Embryonic facial prominence (tissue), 1 donor: ENCODE measurements at regions not wholly inside any gene's neighbourhood (a gene's known extent, or its start where the extent isn't known, plus 50 kb on each side); places are given as distances from the start of the nearest gene placed in this dataset.

Experiments used
- DNase-seq: peaks from one replicate; pipeline ENCODE4 v3.0.0-alpha.2; 2016; ENCODE audit errors: extremely low spot score

GRCh38 chr11:69917529-69917928 is 98.3 kb upstream of the FGF3 start:
- DNase-seq, result no peak

DNA sequence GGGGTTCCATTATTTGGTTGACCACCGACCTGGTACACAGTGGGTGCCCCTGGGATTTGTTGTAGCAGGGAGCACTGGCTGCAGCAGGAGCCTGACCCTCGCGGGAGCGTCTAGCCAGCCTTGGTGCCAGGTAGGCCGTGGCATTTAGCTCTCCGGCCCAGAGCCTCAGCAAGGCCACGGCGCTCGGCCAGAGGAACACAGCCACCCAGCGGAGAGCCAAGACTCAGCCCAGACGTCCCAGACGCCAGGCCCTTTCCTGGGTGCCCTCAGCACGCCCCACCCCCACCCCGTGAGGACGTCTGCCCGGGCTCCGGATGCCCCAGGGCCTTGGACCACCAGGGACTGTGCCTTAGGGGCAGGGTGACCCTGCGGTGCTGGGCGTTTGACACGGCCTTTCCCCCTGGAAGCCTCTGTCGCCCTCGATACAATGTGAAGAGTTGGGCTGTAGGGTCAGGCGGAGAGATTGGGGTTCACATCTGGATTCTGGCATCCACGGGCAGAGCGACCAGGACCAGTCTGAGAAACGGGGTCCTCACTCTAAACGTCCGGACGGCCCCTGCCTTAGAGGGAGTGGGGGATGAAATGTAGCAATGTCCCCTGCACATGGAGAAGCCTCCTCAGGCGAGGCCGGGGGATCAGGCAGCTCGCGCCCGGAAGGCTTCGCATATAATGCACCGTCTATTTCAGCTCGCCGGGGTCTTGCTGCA is 99.2 kb upstream of the FGF3 start:
- DNase-seq, result peak; percentile 15

DNA sequence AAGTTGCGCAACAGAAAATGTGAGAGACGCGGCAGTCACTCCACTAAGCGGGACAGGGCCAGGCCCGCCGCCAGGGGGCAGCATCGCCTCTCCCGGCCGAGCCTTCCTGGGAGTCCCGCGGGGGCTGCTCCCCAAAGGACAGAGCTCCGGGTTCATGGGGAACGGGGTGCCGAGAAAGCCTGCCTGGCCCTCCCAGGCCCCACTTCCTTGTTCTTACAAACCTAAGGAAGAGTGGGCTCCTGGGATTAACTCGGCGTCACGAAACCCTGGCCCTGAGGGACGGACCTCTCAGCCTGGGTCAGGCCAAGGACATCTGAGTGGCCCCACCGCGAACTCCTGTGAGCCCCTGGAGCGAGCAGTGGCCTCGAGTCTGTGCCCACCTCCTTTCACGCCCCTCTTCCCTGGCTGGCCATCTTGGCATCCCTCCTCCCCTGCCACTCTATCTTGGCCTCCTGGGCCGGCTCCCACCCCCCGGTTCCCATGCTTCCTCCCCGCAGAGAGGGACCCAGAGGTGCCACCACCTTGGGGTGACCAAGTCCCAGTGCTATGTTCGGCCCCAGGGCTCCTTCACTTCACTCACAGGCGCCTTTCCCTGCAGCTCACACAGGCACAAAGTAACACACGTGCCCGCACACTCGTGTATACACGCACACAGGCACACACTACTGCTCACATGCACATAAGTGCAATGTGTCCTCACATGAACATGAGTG is 99.9 kb upstream of the FGF3 start:
- no peak for DNase-seq

DNA sequence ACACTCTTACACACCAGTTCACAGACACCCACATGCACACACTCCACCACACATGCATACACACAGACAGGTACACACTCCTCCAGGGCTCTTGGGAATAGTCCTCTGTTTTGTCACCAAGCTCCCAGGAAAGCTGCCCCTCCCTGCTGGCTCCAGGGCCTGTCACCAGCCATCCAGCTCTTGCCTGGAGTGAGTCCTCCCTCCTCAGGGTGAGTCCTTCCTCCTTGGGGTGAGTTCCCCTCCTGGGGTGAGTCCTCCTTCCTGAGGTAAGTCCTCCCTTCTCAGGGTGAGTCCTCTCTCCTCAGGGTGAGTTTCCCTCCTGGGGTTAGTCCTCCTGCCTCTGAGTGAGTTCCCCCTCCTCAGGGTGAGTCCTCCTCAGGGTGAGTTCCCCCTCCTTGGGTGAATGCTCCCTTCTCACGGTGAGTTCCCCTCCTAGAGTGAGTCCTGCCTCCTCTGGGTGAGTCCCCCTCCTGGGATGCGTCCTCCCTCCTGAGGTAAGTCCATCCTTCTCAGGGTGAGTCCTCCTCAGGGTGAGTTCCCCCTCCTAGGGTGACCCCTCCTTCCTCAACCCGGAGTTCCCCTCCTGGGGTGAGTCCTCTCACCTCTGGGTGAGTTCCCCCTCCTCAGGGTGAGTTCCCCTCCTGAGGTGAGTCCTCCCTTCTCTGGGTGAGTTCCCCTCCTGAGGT is 100.6 kb upstream of the FGF3 start:
- DNase-seq, result no peak

DNA sequence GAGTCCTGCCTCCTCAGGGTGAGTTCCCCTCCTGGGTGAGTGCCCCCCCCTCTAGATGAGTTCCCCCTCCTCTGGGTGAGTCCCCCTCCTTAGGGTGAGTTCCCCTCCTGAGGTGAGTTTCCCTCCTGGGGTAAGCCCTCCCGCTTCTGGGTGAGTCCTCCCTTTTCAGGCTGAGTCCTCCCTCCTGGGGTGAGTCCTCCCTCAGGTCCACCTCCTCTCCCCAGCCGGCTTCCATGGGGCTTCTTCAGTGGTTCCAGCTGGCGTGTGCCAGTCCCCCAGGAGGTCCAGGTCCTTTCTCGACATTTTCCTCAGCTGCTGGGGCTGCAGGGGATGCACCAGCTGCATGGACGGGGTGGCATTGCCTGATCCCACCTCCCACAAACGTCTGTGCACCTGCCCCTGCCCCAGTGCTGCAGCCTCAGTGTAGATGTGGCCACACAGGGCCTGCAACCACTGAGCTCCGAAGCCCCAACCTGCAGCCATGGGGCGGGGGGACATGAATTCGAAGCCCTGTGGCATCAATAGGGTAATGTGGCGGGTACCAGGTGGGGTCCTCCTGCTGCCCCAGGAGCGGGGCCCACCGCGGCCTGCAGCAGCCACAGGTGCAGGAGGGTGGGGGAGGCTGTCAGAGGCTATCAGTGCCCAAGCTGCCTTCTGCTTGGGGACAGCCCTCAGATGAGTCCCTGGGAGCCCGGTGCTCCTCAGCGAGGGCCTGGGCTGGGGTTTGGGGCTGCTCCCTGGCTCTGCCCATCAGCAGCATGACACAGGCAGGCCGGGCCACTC is 101.3 kb upstream of the FGF3 start:
- DNase-seq, result no peak

DNA sequence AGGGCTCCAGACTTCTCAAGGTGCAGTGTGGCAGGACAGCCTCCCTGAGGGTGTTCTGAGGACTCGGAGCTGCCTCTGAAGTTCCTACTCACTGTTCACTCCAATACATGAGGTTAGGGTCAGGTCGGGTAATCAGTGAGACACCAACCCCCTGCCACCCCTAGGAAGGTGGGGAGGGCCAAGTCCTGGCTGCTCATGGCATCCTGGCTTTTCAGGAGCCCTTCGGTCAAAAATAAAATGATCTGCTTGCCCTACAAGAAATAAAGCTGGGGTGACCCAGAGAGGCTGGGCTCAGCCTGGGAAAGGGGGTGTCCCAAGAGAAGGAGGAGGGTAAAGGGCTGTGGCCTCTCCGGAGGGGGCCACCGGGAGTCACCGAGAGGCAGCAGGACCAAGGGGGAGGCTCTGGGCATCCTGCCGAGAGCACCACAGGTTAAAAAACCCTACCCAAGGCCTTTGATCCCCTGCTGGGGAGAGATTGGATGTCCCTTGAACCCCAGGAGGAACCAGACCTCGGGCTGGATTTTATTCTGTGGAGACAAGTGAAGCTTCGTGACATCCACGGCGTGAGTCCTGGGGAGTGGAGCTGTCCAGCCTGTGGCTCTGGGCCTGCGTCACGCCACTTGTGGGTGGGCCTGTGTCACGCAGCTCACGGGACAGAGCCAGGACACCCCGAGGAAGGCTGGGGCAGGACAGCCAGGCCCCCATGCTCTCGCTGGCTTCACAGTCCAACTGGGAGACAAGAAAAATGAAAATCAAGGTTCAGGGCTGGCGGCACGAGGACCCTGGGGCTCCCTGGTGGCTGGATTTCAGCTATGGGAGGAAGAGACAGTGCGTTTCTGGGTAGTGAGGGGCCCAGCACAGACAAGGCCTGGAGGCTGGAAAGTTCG is 102.2 kb upstream of the FGF3 start:
- no peak for DNase-seq

GRCh38 chr11:69922015-69922595 is 102.9 kb upstream of the FGF3 start:
- DNase-seq, result no peak

DNA sequence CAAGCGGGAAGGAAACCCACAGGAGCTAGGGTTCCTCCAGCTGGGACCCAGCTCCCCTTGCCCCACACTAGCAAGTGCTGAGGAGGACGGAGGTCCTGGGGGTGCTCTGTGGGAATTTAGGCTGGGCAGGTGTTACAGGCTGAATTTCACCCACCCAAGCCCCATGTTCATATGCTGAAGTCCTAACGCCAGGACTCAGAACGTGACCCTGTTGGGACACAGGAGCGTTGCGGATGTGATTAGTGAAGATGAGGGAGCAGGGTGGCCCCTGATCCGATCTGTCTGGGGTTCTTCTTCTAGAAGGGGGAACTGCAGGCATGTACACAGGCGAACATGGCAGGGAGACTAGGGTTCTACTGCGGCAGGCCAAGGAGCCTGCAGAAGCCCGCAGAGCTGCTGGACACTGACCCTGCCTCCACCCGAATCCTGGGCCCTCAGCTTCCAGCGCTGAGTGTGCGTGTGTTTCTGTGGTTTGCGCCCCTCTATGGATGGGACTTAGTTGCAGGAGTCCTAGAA is 103.4 kb upstream of the FGF3 start:
- no peak for DNase-seq

GRCh38 chr11:69923196-69923595 is 104.0 kb upstream of the FGF3 start:
- DNase-seq, result no peak

DNA sequence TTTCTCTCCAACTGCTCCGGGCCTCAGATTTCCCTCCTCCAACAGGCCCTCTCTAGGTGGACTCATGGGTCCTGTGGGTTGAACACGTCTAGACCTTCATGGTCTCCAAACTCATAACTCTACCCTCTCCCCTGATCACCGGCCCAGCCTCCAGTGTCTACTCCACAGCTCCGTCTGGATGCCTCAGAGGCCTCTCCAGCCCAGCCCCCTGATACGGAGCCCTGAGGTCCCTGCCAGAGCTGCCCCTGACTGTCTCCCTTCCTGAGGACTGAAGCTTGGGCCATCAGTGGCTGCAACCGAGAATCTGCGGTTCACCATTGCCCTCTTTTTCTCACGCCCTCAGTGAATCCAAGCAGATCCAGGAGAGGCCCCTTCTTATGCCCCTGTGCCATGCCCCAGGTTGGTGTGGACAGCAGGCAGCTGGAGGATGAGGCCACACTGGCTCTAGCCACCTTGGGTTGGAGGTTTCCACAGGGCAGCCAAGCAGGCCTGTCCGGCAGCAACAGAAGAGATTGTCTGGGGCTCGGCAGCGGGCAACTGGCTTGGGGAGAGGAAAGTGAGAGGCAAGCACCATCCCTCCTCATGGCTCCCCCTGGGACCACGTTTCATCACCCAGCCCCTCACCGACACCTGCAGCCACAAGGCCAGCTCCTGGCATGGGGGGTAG is 104.6 kb upstream of the FGF3 start:
- DNase-seq, result no peak

- no peak for DNase-seq
Measured at GRCh38 chr11:69924308-69925161, 105.3 kb upstream of the FGF3 start.

DNA sequence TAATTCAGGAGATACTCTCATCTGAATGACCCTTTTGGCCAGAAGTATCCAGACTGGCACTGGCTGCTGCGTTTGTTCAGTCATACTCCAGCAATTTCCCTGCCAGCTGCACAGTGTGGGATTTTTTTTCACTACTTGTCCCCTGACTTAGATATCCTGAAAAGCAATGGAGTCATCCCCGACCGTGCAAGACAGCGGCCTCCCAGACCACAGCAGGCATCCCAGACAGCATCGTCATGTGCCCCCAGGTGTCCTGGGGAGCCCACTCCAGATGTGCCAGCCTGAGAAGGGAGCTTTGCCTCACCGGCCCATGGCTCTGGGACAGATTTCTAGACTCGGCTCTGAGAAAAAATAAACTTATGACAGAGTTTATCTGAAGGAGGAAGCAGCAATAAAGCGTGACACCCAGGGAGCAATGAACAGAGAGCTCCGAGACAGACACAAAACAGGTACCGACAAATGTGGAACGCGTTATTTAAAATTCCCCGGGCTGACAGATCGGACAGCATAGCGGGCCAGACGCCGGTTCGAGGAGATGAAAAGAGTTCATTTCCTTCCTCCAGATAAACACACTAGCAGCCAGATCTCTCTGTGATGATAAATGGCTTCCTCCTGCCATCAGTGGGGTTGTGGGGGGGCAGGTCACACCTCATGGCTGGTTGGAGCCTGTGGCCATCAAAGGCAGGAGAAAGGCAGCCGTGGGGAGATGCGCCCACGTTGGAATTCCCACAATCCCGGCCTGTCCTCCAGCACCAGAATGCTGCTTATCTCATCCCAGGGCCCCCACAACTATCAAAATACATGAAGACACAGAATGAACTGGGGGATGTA is 106.4 kb upstream of the FGF3 start:
- DNase-seq, result no peak

DNA sequence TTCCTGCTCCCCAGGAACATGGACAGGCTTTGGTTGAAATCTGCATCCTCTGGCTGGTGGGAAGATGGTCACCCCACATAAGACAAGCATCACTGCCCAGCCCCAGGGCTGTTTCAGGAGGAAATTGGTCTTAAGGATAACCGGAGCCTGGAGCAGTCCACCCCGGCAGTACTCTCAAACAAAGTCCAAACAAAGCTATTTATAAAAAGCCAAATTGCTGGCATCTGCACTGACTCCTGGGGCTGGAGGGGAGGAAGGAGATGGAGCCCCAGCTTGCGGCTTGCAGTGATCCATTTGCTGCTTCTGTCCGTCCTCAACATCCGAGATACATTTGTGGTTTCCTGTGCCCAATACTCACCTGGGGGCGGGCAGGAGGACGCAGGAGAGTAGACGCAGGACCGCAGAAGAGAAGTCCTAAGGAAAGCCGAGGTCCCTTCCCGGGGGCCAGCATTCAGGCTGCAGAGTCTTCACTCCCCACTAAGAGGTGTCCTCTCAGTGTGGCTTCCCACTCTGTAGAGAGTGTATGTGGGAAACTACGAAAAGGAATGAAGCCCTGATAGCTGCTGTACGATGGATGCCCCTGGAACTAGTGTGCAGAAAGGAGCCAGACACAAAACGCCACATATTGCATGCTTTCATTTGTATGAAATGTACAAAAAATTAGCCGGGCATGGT is 107.3 kb upstream of the FGF3 start:
- DNase-seq, result no peak

DNA sequence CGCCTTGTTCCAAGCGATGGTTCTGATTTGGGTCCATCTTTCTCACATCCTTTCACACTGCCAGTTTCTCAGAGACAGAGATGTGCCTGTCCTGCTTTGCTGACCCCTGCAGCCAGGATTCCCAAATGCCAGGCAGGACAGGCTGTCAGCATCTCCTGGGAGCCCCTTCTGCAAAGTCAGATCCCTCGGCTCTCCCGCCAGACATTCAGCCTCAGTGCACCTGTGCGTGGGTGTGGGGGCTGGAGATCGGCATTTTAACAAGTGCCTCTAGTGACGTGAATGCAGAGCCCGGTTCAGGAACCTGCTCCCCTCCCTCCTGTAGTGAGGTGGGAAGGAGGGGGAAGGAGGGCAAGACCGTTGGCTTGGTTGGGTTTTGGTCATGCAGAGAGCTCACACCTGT is 108.9 kb upstream of the FGF3 start:
- DNase-seq, result no peak

DNA sequence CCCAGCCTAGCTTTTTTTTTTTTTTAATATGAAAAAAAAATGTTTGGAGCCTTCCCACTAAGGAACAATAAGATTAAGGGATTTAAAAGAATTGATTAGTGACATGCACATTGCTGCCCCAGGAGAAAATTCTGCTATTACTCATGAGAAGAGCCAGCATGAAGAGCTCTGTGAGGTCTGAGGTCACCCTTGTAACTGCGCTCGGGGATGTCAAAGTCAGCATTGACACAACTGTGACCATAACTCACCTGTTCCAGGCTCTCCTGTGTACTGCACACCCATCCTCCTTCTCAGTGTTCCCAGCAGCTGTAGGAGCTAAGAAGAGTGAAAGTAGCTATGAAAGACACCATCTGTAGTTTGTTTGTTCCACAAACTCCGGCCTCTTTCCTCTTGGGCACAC is 109.8 kb upstream of the FGF3 start:
- DNase-seq, result no peak

DNA sequence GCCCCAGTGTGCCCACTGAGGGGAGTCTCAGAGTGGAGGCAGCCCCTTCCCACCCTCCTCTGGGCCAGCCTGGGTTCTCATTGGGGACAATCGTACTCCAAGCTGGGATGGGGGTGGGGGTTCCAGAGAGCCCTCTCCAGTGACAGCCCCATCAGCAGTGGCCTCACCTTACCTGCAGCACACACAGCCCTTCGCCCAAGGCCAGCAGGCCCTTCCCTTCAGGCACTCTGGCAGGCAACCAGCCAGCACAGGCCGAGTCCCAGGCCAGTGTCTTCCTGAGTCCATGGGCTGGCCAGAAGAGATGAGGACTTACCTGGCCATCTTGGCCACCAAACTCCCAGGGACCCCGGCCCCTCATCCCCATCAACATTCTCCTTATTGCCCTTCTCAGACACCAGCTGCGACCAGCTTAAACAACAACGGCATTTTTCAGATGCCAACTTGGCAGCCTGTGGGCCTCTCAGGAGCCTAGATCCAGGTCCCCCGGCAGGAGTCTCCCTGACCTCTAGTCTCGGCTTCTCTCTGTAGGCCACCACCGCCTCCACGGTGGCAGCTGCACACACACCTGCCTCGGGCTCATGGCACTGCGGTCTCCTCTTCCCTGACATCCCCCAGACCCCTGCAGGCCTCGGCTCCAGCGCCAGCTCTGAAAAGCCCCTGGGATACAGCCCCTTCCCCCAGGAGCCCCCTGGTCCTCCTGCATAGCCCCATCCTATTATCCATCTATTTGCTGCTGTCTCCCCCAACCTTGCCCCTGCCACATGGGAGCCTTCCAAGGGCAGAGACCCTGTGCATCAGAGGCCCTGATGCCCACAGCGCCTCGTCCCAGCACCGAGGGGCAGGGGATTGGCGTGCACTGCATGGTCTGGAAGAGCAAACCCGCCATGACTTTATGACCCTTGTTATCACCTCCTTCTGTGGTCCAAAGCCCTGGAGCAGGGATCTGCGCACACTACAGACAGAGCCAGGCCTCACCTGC is 111.2 kb upstream of the FGF3 start:
- no peak for DNase-seq
